SU-DHL-6 (cell line): ENCODE measurements at regions not wholly inside any gene's neighbourhood (a gene's known extent, or its start where the extent isn't known, plus 50 kb on each side); places are given as distances from the start of the nearest gene placed in this dataset.

Experiments
- H2AFZ ChIP-seq: fragments of 200-600 bp; sonication (generic); 2 replicates; pipeline ENCODE4 v1.6.1; 2014; ENCODE audit warnings: low read depth, mild to moderate bottlenecking, moderate library complexity, mixed read lengths, antibody characterized with exemption, low read length; ENCODE audit not compliant: severe bottlenecking
- H3F3A ChIP-seq: fragments of 200-600 bp; shearing (Covaris generic); 2 replicates; pipeline ENCODE4 v1.6.0; 2016; ENCODE audit warnings: antibody characterized with exemption, mild to moderate bottlenecking; ENCODE audit not compliant: insufficient read depth
- H3K27ac ChIP-seq: fragments of 200-600 bp; sonication (generic); 2 replicates; pipeline ENCODE4 v1.5.1; 2016; ENCODE audit warnings: low read depth, mild to moderate bottlenecking, low read length, moderate library complexity, mixed read lengths
- H3K27me3 ChIP-seq: fragments of 200-600 bp; sonication (generic), shearing (Covaris generic); 2 replicates; pipeline ENCODE4 v1.6.0; 2014; ENCODE audit warnings: mild to moderate bottlenecking, low read length
- H3K36me3 ChIP-seq: fragments of 200-600 bp; sonication (generic); 2 replicates; pipeline ENCODE4 v1.6.1; 2014; ENCODE audit warnings: mild to moderate bottlenecking, low read length, mixed read lengths
- H3K4me2 ChIP-seq: fragments of 300-600, 200-600 bp; shearing (Covaris generic), sonication (generic); 2 replicates; pipeline ENCODE4 v1.6.0; 2014; ENCODE audit warnings: low read length, low read depth, mild to moderate bottlenecking; ENCODE audit not compliant: poor library complexity, severe bottlenecking
- H3K4me3 ChIP-seq: fragments of 200-600 bp; sonication (generic); 2 replicates; pipeline ENCODE4 v1.5.1; 2014; ENCODE audit warnings: antibody characterized with exemption, low read length, mild to moderate bottlenecking, mixed read lengths; ENCODE audit not compliant: insufficient read depth, poor library complexity, severe bottlenecking
- H3K79me2 ChIP-seq: fragments of 200-600 bp; sonication (generic); 2 replicates; pipeline ENCODE4 v1.6.1; 2014; ENCODE audit warnings: mild to moderate bottlenecking, low read length, moderate library complexity; ENCODE audit not compliant: insufficient read depth
- H3K9ac ChIP-seq: fragments of 200-600 bp; sonication (generic); 2 replicates; pipeline ENCODE4 v1.7.0; 2014; ENCODE audit warnings: mild to moderate bottlenecking, low read length
- H3K9me2 ChIP-seq: fragments of 200-600 bp; sonication (generic); replicated peaks from 2 replicates; pipeline ENCODE4 v1.6.1; 2014; ENCODE audit warnings: low read length; ENCODE audit not compliant: insufficient read depth
- H3K9me3 ChIP-seq: fragments of 200-600 bp; sonication (generic); 2 replicates; pipeline ENCODE4 v1.6.1; 2014; ENCODE audit warnings: low read length, mixed read lengths; ENCODE audit not compliant: insufficient read depth
- H4K20me1 ChIP-seq: fragments of 200-600 bp; sonication (generic); 2 replicates; pipeline ENCODE4 v1.6.1; 2014; ENCODE audit warnings: low read depth, mild to moderate bottlenecking, antibody characterized with exemption, low read length, moderate library complexity, mixed read lengths
- EZH2phosphoT487 ChIP-seq: fragments of 200-600 bp; sonication (generic), shearing (Covaris generic); conservative IDR thresholded peaks from 2 replicates; pipeline ENCODE4 v1.6.1; 2018; ENCODE audit warnings: mild to moderate bottlenecking, antibody characterized with exemption, low read length, moderate library complexity, mixed read lengths
- TF ChIP-seq, protein P1 (sequence below): fragments of 200-600 bp; sonication (generic); IDR thresholded peaks from one replicate; pipeline ENCODE4 v1.5.1; 2017; ENCODE audit warnings: antibody characterized with exemption, mild to moderate bottlenecking, low read length, moderate library complexity; ENCODE audit not compliant: insufficient read depth, poor library complexity, severe bottlenecking

DNA sequence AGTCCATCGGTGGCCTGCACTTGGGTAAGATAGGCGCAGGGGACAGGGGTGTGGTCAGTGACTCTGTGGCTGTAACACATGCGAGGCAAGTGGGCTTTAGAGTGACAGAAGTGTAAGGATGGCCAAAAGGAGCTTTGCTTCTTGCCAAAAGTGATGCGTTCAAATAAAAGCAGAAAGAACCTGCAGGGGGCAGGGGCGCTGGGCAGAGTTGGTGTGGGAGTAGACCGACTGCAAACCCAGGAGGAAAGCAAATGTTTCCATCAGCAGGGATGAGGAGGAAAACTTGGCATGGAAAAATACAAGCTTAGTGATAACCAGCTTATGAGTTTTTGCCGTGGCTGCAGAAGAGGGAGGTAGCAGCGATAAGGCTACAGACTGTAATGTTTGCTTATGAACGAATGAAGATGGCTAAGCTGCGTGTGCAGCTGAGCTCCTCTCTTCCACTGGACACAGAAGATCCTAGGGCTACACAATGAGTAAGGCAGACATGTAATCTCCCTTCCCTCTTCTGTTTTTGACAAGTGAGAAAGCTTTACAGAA is 149.4 kb downstream of the WNT5A start:
- Histone ChIP-seq H3K36me3 (no peaks in the 10 kb centered on the region), H3K9ac (no peak overlapping the region), H3K27me3 (no peaks in the 10 kb centered on the region), H3K4me3 (no peak overlapping the region), H3K9me3 (no peaks in the 10 kb centered on the region), H3K9me2 (no peaks in the 10 kb centered on the region), H4K20me1 (no peaks in the 10 kb centered on the region), H2AFZ (no peak overlapping the region), H3K27ac (no peak overlapping the region), H3F3A (no peaks in the 10 kb centered on the region), H3K79me2 (no peaks in the 10 kb centered on the region), H3K4me2 (no peak overlapping the region)
- TF ChIP-seq EZH2phosphoT487, result no peak
- TF ChIP-seq, protein P1, sequence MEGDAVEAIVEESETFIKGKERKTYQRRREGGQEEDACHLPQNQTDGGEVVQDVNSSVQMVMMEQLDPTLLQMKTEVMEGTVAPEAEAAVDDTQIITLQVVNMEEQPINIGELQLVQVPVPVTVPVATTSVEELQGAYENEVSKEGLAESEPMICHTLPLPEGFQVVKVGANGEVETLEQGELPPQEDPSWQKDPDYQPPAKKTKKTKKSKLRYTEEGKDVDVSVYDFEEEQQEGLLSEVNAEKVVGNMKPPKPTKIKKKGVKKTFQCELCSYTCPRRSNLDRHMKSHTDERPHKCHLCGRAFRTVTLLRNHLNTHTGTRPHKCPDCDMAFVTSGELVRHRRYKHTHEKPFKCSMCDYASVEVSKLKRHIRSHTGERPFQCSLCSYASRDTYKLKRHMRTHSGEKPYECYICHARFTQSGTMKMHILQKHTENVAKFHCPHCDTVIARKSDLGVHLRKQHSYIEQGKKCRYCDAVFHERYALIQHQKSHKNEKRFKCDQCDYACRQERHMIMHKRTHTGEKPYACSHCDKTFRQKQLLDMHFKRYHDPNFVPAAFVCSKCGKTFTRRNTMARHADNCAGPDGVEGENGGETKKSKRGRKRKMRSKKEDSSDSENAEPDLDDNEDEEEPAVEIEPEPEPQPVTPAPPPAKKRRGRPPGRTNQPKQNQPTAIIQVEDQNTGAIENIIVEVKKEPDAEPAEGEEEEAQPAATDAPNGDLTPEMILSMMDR, result no peak

DNA sequence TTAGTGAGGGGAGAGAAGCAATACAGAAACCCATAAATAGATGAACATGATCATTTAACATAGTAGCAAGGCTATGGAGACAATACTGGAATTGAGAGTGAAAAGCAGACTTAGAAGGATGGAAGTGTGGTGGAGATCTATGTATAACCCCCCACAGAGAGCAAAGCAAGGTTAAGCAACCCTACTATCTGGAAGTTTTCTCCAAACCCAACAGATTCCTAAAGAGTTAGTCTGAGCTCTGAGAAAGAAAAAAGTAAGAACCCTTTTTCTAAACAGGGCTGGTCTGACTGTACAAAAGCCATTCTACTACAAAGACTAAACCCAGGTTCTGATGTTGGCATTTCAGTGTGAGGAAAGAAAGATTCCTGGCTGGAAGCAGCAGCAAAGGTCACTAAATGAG is 153.2 kb downstream of the WNT5A start:
- no peaks in the 10 kb centered on the region for H3K9me3 ChIP-seq
- no peaks in the 10 kb centered on the region for H3K36me3 ChIP-seq
- no peaks in the 10 kb centered on the region for H3K27me3 ChIP-seq
- H2AFZ ChIP-seq, result no peak overlapping the region
- H3K4me2 ChIP-seq, result no peak overlapping the region
- H3K9me2 ChIP-seq, result no peaks in the 10 kb centered on the region
- no peaks in the 10 kb centered on the region for H3F3A ChIP-seq
- H4K20me1 ChIP-seq, result no peaks in the 10 kb centered on the region
- no peak overlapping the region for H3K27ac ChIP-seq
- no peak overlapping the region for H3K4me3 ChIP-seq
- H3K9ac ChIP-seq, result no peak overlapping the region
- TF ChIP-seq, protein P1, result no peak
- TF ChIP-seq EZH2phosphoT487, result no peak
- no peaks in the 10 kb centered on the region for H3K79me2 ChIP-seq

DNA sequence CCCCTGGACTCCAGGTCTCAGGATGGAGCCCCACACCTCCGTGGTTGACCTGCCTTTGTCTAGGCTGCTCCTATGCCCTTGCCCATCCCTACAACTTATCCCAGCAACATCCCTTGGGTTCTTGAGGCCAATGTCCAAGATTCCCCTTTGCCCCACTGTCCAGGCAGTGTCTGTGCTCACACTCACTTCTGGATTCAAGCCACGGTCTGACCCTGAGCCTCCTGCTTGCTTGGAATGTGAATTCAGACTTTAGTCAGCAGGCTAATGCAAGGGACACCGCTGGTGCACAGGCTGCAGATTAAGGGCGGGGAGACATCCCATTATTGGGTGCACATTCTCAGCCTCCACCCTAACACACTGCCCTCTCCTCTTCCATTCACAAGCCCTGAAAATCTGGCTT is 154.1 kb downstream of the WNT5A start:
- Histone ChIP-seq H3K9me2 (no peaks in the 10 kb centered on the region), H3K79me2 (no peaks in the 10 kb centered on the region), H3K27me3 (no peaks in the 10 kb centered on the region), H3K4me2 (no peak overlapping the region), H3F3A (no peaks in the 10 kb centered on the region), H3K27ac (no peak overlapping the region), H3K36me3 (no peaks in the 10 kb centered on the region), H4K20me1 (no peaks in the 10 kb centered on the region), H3K4me3 (no peak overlapping the region), H3K9me3 (no peaks in the 10 kb centered on the region), H3K9ac (no peak overlapping the region), H2AFZ (no peak overlapping the region)
- TF ChIP-seq EZH2phosphoT487, result no peak
- TF ChIP-seq, protein P1, result no peak
